NCI-H460 (cell line): ENCODE measurements at regions not wholly inside any gene's neighbourhood (a gene's known extent, or its start where the extent isn't known, plus 50 kb on each side); places are given as distances from the start of the nearest gene placed in this dataset.

Experiments used
- small RNA-seq, 2 experiments: library from RNA; depleted of rRNA; stranded (forward); fragments of <200 nt; gene quantifications; one replicate each; pipeline ENCODE3, GENCODE V24; 2014

Small RNAs in the stretch of these regions (small RNA-seq; reads per million reads assigned to genes)
- gene AL133393.1 (0 reads per million in 2 experiments), gene RNA5SP202 (0.66 to 7.9 reads per million in 2 experiments)
